ENCODE measurements at regions not wholly inside any gene's neighbourhood (a gene's known extent, or its start where the extent isn't known, plus 50 kb on each side); places are given as distances from the start of the nearest gene placed in this dataset.
"Not testable (repeated sequence)": the region's sequence is repeated elsewhere in the genome, so short reads cannot be mapped to it uniquely, and the experiment has no call there.

DNA sequence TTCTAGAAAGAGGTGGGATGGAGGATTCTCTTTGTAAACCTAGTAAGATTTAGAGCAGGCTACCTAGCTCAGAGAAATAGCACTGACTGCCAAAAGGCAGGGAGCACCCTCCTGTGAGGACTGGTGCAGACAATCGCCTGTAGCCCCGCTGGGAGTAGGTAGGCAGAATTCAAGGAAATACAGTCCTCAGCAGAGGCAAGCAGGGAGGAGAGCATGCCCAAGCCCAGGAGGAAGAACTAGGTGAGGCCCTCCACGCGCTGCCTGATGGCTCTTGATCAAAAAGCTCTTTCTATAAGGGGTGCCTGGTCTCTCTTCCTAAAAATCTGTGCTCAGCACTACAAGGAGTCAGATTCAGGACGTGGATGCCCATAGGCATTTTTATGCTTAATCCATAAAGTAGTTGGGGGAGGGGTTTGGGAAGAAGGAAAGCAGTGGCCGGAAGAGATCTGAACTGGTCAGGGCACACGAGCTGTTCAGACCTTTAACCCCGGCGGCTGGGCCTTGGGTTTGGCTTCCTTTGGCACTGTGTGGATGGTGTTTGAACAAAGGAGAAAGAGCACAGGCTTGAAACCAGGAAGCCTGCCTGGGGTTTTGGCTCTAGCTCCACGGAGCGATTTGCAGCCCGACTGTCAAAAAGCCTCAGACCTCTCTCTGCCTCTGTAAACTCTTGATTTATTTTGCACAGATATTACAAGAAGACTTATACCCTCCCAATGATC, 320.6 kb downstream of the FOXO1 start:
- DNase-seq = no peak

- DNase-seq = no peak
These were observed 319.8 kb downstream of the FOXO1 start for GRCh38 chr13:40346592-40346991.

GRCh38 chr13:40348096-40348679, 318.3 kb downstream of the FOXO1 start:
- no peak for DNase-seq

DNA sequence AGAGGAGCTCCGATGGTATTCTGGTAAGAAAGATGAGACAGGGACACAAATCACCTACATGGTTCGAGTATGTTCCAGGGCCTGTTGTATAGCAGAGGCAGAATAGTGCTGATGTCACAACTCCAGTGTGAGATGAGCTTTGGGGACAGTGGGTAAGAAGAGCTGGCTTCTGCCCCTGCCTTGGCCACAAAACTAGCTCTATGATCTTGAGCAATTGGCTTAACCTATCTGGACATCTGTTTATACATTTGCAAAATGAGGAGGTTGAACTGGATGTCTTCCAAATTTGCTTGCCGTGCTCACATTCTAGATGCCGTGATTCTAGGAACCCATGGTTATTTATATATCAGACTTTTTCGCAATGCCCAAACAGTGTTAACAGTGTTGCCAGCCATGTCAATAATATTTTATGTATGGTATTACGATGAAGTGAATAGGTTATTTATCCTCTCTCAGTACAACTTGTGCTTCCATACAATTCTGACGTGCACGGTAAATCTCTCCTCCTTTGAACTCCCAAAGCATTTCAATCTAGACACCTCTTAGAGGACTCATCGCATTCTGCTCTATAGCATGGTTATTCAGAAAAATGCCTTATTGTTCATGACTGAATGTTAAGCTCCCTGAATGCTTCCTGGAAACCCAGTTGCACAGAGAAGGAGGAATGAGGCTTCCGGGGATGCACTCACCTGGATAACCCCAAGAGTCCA, 316.0 kb downstream of the FOXO1 start:
- DNase-seq = no peak

GRCh38 chr13:40351537-40352379, 314.7 kb downstream of the FOXO1 start:
- no peak for DNase-seq

DNA sequence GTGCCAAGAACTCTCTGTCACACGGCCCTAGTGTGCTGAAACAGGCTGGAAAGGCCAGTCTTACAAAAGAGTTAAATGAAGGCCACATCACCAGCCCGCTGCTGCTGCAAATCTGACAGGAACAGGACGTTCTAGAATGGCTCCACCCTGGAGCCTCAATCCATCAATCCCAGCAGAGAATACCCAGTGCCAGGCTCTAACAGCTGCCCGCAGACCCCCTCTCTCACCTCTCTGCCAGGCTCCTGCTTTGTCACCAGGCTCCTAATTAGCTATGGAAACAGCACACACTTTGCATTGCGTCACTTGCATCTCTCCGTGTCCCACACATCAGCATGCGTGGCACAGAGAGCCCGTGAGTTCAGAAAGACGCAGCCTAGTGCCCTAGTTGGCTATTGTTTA, 314.1 kb downstream of the FOXO1 start:
- DNase-seq = no peak

DNA sequence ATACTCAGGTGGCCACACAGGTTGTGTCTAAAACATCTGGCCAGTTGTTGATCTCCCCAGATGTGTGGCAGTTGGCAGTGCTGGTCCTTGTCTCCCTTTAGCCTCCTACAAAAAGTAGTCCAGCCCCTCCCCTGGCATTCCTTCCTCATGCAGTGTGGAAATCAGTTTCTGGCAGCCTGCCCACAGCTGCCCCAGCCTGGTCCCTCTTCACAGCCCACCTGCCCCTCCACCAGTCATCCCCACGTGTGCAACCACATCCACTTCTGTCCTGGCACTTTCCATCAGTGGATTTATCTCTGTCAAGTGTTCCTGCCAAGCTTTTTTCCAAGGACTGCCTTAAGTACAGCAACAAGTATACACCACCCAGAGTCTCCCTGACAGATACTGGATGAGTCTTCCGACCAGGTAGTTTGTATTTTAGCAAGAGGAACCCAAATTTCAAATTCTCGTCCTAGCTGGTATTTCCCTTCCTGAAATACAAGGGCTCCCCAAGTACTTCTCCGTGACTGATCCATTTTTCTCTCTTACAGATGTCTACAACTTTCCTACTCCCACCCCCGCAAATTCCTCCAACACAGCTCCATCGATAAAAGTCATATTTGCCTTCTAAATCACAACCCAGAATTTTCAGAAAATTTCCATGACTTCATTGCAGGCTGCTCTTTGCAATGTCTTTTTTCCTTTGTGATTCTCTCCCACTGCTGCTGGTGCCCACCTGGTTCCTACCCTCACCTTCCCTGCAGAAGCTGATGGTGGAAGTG, 313.5 kb downstream of the FOXO1 start:
- no peak for DNase-seq

DNA sequence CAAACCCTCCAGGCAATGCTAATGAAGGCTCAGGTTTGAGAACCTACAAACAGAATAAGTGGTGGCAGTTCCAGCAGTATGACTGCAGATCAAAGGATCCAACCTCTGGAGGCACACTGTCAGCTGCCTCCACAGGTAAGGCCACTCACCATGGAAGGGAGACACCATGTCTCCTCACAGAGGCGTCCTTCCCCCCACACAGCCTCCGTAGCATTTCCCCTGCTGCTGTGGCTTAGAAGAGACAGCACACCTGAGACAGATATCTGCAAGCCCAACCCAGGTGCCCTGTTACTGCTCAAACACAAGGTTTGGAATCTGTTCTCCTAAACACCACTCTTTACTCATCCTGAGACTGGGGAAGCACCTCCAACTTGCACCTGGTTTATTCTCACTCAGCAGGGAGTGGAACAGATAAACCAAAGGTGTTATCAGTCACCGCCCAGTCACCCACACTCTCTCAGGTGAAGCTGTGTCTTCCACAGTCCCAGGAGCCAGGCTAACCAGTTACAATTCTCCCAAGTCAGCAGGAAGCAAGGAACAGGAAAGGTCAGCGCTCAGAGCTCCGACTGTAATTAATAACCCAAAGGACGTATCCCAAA, 311.2 kb downstream of the FOXO1 start:
- DNase-seq = no peak

- DNase-seq = no peak
These were observed 310.4 kb downstream of the FOXO1 start for GRCh38 chr13:40356011-40356410.

DNA sequence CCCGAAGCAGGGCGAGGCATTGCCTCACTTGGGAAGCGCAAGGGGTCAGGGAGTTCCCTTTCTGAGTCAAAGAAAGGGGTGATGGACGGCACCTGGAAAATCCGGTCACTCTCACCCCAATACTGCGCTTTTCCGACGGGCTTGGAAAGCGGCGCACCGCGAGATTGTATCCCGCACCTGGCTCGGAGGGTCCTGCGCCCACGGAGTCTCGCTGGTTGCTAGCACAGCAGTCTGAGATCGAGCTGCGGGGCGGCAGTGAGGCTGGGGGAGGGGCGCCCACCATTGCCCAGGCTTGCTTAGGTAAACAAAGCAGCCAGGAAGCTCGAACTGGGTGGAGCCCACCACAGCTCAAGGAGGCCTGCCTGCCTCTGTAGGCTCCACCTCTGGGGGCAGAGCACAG, 310.0 kb downstream of the FOXO1 start:
- not testable (repeated sequence) for DNase-seq

GRCh38 chr13:40362502-40362901, 303.9 kb downstream of the FOXO1 start:
- DNase-seq = no peak

- DNase-seq = no peak
These were observed 302.8 kb downstream of the FOXO1 start for GRCh38 chr13:40363653-40364052.

- DNase-seq = no peak
These were observed 300.3 kb downstream of the FOXO1 start for GRCh38 chr13:40366119-40366518.

DNA sequence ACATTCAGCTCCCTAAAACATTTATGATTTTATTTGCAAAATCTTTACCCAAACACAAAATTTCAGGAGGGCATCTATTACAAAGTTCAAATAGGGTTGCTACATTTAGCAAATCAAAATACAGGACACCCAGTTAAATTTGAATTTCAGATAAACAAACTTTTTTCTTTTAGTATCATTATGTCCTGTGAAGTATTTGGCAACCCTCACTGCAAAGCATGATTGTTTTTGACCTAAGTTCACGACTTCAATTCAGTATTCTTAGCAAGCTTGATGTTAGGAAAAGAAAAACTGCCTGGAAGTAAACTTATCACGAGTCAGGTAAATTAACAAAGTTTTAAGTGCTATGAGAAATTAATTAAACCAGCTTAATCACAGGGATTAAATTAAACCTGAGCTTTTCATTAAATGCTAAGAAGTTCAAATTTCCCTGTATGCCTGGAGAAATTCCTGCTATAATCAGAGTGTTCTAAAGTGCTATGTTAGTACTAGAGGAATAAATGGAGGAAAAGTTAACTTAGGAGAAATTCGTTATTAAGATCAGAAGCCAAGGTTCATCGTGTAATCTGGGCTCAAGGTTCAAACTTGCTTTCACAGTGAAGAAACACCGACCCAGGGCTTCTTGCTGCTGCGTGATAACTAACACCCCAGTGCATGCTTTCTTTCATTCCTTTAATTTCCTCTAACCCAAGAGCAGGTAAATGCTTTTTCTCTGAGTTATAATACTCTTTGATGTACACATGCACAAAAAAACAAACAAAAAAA, 298.1 kb downstream of the FOXO1 start:
- no peak for DNase-seq

DNA sequence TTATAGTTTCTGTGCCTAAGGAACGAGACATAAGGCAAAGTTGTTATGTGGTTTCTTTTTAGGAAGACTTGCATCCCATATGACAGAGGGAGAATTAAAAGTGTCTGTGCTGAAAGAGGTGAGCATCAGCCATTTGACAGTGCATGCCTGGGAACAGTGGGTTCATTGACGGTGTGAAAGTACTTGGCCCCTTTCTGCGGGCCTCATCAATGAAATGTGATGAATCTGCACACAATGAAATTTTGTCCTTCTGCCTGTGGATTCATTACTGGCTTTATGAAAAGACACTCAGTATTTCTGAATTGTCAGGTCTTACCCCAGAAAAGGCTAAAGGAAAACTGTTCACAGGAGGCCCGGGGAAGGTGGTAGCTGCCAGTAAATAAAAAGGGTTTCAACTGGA, 295.8 kb downstream of the FOXO1 start:
- no peak for DNase-seq

DNA sequence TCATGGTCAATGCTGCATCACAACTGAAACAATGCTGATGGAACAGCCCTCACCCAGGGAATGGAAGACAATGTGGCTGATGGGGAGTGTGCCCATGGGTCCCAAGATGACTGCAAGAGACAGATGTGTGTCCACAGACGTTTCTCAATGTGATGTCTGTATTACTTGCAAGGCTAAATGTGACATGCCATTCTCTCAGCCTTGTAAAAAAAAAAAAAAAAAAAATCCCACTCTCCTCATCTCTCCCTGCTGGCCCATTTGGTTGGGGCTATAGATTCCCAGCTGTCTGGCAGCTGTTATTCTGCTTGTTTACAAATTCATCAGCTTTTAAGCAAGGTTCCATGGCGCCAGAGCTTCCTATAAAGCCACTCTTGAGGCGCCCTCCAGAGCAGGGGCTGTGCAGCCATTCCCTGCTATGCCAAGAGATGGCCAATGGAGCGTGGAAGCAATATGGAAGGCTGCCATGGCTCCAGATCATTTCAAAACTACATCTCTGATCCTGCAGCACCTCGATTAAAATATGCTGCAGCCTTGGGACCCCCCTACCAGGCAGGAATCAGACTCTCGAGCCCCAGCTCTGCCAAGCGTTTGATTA, 294.8 kb downstream of the FOXO1 start:
- no peak for DNase-seq

DNA sequence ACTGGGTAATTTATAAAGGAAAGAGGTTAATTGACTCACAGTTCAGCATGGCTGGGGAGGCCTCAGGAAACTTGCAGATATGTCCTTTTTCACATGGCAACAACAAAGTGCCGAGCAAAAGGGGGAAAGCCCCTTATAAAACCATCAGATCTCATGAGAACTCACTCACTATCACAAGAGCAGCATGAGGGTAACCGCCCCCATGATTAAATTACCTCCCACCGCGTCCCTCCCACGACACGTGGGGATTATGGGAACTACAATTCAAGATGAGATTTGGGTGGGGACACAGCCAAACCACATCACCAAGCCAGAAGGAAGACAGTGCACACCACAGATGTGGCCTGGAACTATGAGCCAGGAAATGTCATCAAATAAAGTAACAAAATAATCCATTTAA, 292.8 kb downstream of the FOXO1 start:
- DNase-seq = not testable (repeated sequence)

GRCh38 chr13:40375489-40376171, 290.8 kb downstream of the FOXO1 start:
- no peak for DNase-seq

DNA sequence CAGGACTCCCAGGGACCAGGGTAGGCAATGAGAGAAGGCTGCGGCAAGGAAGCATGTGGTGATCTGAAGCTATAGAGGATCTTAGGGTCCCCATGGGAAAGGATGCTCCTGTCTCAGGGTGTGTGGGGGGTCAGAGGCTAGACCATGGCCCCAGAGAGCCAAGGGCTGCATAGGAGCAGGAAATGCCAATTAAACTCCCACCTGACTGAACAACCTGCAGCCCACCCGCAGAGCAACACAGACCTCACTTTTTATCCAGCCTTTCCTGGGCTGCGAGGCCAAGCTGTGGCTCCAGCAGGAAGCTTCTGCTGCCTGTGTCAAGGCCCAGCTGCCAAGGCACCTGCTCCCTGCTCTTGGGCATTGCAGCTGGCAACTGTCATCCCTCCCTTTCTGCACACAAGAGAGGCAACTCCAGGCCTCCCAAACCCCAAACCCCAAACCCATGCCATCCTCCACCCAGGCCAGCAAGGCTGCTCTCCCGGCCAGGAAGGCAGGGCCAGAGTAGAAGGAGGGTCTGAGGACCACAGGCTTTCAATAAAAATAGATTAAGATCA, 290.1 kb downstream of the FOXO1 start:
- no peak for DNase-seq

Measured in NCI-H187 treated with DMSO at 0.1 percent for 48 hours (cell line).